ENCODE measurements at regions not wholly inside any gene's neighbourhood (a gene's known extent, or its start where the extent isn't known, plus 50 kb on each side); places are given as distances from the start of the nearest gene placed in this dataset.

- TF ChIP-seq POLR2A (IDR thresholded peaks at IDR 0.05) (no peak), CTCF (IDR thresholded peaks at IDR 0.05) (no peak), EP300 (IDR thresholded peaks at IDR 0.05; ENCODE audit: low read depth) (no peak)
Measured at GRCh38 chr16:85524365-85524629, 88.8 kb upstream of the GSE1 start.
